Endothelial cell of umbilical vein (primary cell): ENCODE measurements at regions not wholly inside any gene's neighbourhood (a gene's known extent, or its start where the extent isn't known, plus 50 kb on each side); places are given as distances from the start of the nearest gene placed in this dataset.
"Not testable (repeated sequence)": the region's sequence is repeated elsewhere in the genome, so short reads cannot be mapped to it uniquely, and the experiment has no call there.

ENCODE experiments used
- BruUV-seq: library from RNA; stranded (reverse); fragments of 400-500 nt; replicated peaks from 2 replicates; lab custom pipeline; 2021; lab: Mats Ljungman, UMichigan
- CTCF ChIA-PET: fragments of 300-600, 350-600 bp; sonication (Branson Sonifier 250); formaldehyde crosslinking; loops from one replicate; lab custom pipeline; 2021; ENCODE audit warnings: antibody characterized with exemption, inconsistent platforms; lab: Charles Lee
- POLR2A ChIA-PET: fragments of 300-600, 350-600 bp; sonication (Branson Sonifier 250); formaldehyde crosslinking; loops from one replicate; lab custom pipeline; 2021; ENCODE audit warnings: antibody characterized with exemption, inconsistent platforms; lab: Charles Lee
- DNase-seq: peaks from one replicate; pipeline ENCODE4 v3.0.0-alpha.2; 2011; ENCODE audit warnings: low read depth, low spot score
- FAIRE-seq: peaks from 2 replicates; lab custom pipeline; 2011; peaks lifted over from hg19 to GRCh38; lab: Jason Lieb, UNC
- H2AFZ ChIP-seq: 2 replicates; pipeline ENCODE4 v1.6.0; 2012; ENCODE audit warnings: low read depth, low read length, control low read depth, inconsistent platforms
- H3K27ac ChIP-seq: 2 replicates; pipeline ENCODE4 v1.5.1; 2011; ENCODE audit warnings: low read depth, mild to moderate bottlenecking, control low read depth, low read length, moderate library complexity; ENCODE audit not compliant: insufficient read depth
- H3K27me3 ChIP-seq, 2 experiments: 2 replicates each; pipeline versions ENCODE4 v1.6.0 to v1.6.1; 2011; ENCODE audit warnings: low read length in 2 of 2, mixed read lengths in 1 of 2; ENCODE audit not compliant: control insufficient read depth in 2 of 2, insufficient read depth in 2 of 2
- H3K36me3 ChIP-seq, 2 experiments: 2 replicates in 1 of 2; 3 replicates in 1 of 2; pipeline ENCODE4 v1.5.1; 2011; ENCODE audit warnings: low read length in 2 of 2, mild to moderate bottlenecking in 1 of 2, moderate library complexity in 1 of 2; ENCODE audit not compliant: control insufficient read depth in 2 of 2, insufficient read depth in 2 of 2; ENCODE audit errors: extremely low read depth in 1 of 2
- H3K4me1 ChIP-seq: 3 replicates; pipeline ENCODE4 v1.5.1; 2011; ENCODE audit warnings: mild to moderate bottlenecking, low read length; ENCODE audit not compliant: control insufficient read depth, insufficient read depth; ENCODE audit errors: extremely low read depth
- H3K4me2 ChIP-seq: 2 replicates; pipeline ENCODE4 v1.6.1; 2011; ENCODE audit warnings: low read length, control low read depth, mixed read lengths; ENCODE audit not compliant: insufficient read depth
- H3K4me3 ChIP-seq, 3 experiments: fragments of 200-600 bp in 1 of 3; sonication (generic), shearing (Covaris generic) in 1 of 3; replicated peaks in 1 of 3; 2 replicates each; pipeline ENCODE4 v1.5.1; 2011 to 2016; ENCODE audit warnings: control low read depth in 3 of 3, low read length in 3 of 3, mild to moderate bottlenecking in 2 of 3, inconsistent platforms in 1 of 3, low read depth in 1 of 3, moderate library complexity in 1 of 3; ENCODE audit not compliant: insufficient read depth in 1 of 3
- H3K79me2 ChIP-seq: 2 replicates; pipeline ENCODE4 v1.6.0; 2012; ENCODE audit warnings: low read length, inconsistent platforms; ENCODE audit not compliant: control insufficient read depth, insufficient read depth
- H3K9ac ChIP-seq: replicated peaks from 2 replicates; pipeline ENCODE3; 2011; ENCODE audit warnings: low read length, control low read depth; ENCODE audit not compliant: insufficient read depth; ENCODE audit errors: extremely low read depth
- H3K9me1 ChIP-seq: replicated peaks from 3 replicates; pipeline ENCODE4 v1.6.0; 2011; ENCODE audit warnings: mild to moderate bottlenecking, low read length; ENCODE audit not compliant: control insufficient read depth, insufficient read depth; ENCODE audit errors: extremely low read depth
- H3K9me3 ChIP-seq: replicated peaks from 2 replicates; pipeline ENCODE4 v1.5.1; 2012; ENCODE audit warnings: low read length, inconsistent platforms; ENCODE audit not compliant: control insufficient read depth, insufficient read depth
- H4K20me1 ChIP-seq: replicated peaks from 2 replicates; pipeline ENCODE3; 2011; ENCODE audit warnings: mild to moderate bottlenecking, low read length; ENCODE audit not compliant: control insufficient read depth, insufficient read depth; ENCODE audit errors: extremely low read depth
- EZH2 ChIP-seq: IDR thresholded peaks from 2 replicates; pipeline ENCODE4 v1.6.1; 2012; ENCODE audit warnings: borderline replicate concordance, low read depth, mild to moderate bottlenecking, moderate library complexity, low read length, inconsistent platforms; ENCODE audit not compliant: severe bottlenecking
- FOS ChIP-seq: IDR thresholded peaks from 2 replicates; pipeline ENCODE4 v1.6.1; 2011; ENCODE audit warnings: mild to moderate bottlenecking, low read length, moderate library complexity, borderline replicate concordance; ENCODE audit not compliant: insufficient read depth
- GATA2 ChIP-seq: IDR thresholded peaks from 2 replicates; pipeline ENCODE4 v1.7.0; 2011; ENCODE audit warnings: low read depth, mild to moderate bottlenecking, moderate library complexity, mixed read lengths, low read length; ENCODE audit not compliant: insufficient read length, insufficient read depth
- JUN ChIP-seq: IDR thresholded peaks from 2 replicates; pipeline ENCODE4 v1.6.1; 2011; ENCODE audit warnings: borderline replicate concordance, low read depth; ENCODE audit not compliant: insufficient read length, insufficient read depth
- MYC ChIP-seq: IDR thresholded peaks from one replicate; pipeline ENCODE4 v1.6.1; 2011; ENCODE audit warnings: mild to moderate bottlenecking, low read depth, low read length
- POLR2A ChIP-seq: IDR thresholded peaks from 2 replicates; pipeline ENCODE4 v1.6.1; 2012; ENCODE audit warnings: low read depth, mild to moderate bottlenecking, control low read depth, low read length
- POLR2AphosphoS5 ChIP-seq: IDR thresholded peaks from 2 replicates; pipeline ENCODE4 v1.6.1; 2012; ENCODE audit warnings: low read depth, mild to moderate bottlenecking, control low read depth, low read length, moderate library complexity; ENCODE audit not compliant: insufficient read depth
- dilution Hi-C: fragments of 300-500 bp; cut with MboI; formaldehyde crosslinking; loops from one replicate; pipeline ENCODE4 v1.15.0; 2019; ENCODE audit warnings: low sequenced_read_pairs; ENCODE audit not compliant: extremely low pct_ligation_motif_present
- intact Hi-C: fragments of 100-400 bp; cut with micrococcal nuclease; formaldehyde crosslinking; loops from one replicate; pipeline ENCODE4 v1.10.0; 2022
- TF ChIP-seq, protein P1 (sequence below): IDR thresholded peaks from 2 replicates; pipeline ENCODE4 v1.6.1; 2011; ENCODE audit not compliant: insufficient read depth, insufficient read length

DNA sequence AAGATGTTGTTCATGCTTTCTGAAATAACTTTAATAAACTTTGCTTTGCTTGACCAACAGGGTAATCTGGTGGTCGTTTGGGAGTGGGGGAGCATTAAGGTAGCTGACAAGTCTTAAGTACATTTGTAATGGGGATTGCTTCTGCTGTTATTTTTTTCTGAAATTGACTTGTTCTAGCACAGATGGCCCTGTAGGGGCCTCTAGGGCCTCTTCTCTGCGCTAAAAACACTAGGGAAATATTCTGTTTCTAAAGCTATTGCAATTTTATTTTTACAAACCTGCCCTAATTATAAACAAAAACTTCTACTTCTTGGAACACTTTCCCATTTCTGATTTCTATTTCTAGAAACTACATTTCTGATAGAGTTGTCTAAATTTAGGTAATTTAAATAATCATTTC is 191.3 kb upstream of the KCNJ3 start:
- no peaks in the 10 kb centered on the region for H3K79me2 ChIP-seq
- H3K36me3 ChIP-seq = no peaks in the 10 kb centered on the region
- H3K4me3 ChIP-seq = no peak overlapping the region
- DNase-seq (no peak), FAIRE-seq (no peak)
- dilution Hi-C loops = no loop called here
- no peaks in the 10 kb centered on the region for H3K27me3 ChIP-seq
- H2AFZ ChIP-seq = no peak overlapping the region
- H3K27ac ChIP-seq = no peak overlapping the region
- no peaks in the 10 kb centered on the region for H3K9me3 ChIP-seq
- TF ChIP-seq POLR2AphosphoS5 (no peak), FOS (no peak), EZH2 (no peak), POLR2A (no peak), MYC (no peak), GATA2 (no peak), JUN (no peak)
- TF ChIP-seq, protein P1, sequence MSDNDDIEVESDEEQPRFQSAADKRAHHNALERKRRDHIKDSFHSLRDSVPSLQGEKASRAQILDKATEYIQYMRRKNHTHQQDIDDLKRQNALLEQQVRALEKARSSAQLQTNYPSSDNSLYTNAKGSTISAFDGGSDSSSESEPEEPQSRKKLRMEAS = no peak
- H3K4me2 ChIP-seq = no peak overlapping the region
- no peaks in the 10 kb centered on the region for H3K9me1 ChIP-seq
- no peak overlapping the region for H3K9ac ChIP-seq
- no TSS peak for BruUV-seq
- CTCF ChIA-PET = no interaction called here
- intact Hi-C loops = no loop called here
- H4K20me1 ChIP-seq = no peaks in the 10 kb centered on the region
- POLR2A ChIA-PET = no interaction called here
- no peaks in the 10 kb centered on the region for H3K4me1 ChIP-seq

DNA sequence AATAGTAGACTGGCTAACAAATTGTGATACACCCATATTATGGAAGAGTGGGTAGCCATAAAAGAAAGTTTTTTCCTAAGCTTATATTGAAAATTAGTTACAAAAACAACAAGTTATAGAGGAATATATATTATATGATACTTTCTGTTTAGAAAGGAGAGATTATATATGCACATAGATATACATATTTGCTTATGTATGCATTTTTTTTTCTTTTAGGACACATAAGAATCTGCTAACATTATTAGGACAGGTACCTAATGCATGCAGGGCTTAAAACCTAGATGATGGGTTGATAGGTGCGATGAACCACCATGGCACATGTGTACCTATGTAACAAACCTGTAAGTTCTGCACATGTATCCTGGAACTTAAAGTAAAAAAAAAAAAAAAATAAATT is 179.6 kb upstream of the KCNJ3 start:
- H2AFZ ChIP-seq = no peak overlapping the region
- no peak for TF ChIP-seq EZH2
- no peak for TF ChIP-seq POLR2AphosphoS5
- no peaks in the 10 kb centered on the region for H3K9me1 ChIP-seq
- H3K9ac ChIP-seq = no peak overlapping the region
- H3K4me2 ChIP-seq = no peak overlapping the region
- no peaks in the 10 kb centered on the region for H3K4me1 ChIP-seq
- H3K27ac ChIP-seq = no peak overlapping the region
- dilution Hi-C loops = no loop called here
- no peaks in the 10 kb centered on the region for H4K20me1 ChIP-seq
- no peaks in the 10 kb centered on the region for H3K27me3 ChIP-seq
- intact Hi-C loops = no loop called here
- H3K79me2 ChIP-seq = no peaks in the 10 kb centered on the region
- H3K36me3 ChIP-seq = no peaks in the 10 kb centered on the region
- no peaks in the 10 kb centered on the region for H3K9me3 ChIP-seq
- POLR2A ChIA-PET = no interaction called here
- FAIRE-seq (no peak), DNase-seq (no peak)
- no TSS peak for BruUV-seq
- H3K4me3 ChIP-seq = no peak overlapping the region
- CTCF ChIA-PET = no interaction called here

DNA sequence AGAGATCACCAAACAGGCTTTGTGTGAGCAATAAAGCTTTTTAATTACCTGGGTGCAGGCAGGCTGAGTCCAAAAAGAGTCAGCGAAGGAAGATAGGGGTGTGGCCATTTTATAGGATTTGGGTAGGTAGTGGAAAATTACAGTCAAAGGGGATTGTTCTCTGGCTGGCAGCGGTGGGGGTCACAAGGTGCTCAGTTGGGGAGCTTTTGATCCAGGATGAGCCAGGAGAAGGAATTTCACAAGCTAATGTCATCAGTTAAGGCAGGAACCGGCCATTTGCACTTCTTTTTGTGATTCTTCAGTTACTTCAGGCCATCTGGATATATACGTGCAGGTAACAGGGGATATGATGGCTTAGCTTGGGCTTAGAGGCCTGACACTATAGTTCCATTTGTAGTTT is 177.5 kb upstream of the KCNJ3 start:
- FAIRE-seq, DNase-seq, H3K27ac ChIP-seq, H3K36me3 ChIP-seq, intact Hi-C loops, H3K4me2 ChIP-seq, H3K4me1 ChIP-seq, H3K9me1 ChIP-seq, H3K4me3 ChIP-seq, POLR2A ChIA-PET, H3K9ac ChIP-seq, H3K9me3 ChIP-seq, dilution Hi-C loops, CTCF ChIA-PET, H2AFZ ChIP-seq, H3K27me3 ChIP-seq, H3K79me2 ChIP-seq, BruUV-seq, H4K20me1 ChIP-seq: not testable (repeated sequence)
